ENCODE measurements at regions not wholly inside any gene's neighbourhood (a gene's known extent, or its start where the extent isn't known, plus 50 kb on each side); places are given as distances from the start of the nearest gene placed in this dataset.

GRCh38 chr10:78715435-78715834, 353.3 kb upstream of the ZMIZ1 start:
- TF ChIP-seq CTCF (IDR thresholded peaks at IDR 0.05; ENCODE audit: unreplicated experiment) = no peak
- Mint-ChIP-seq H3K9me3 (ENCODE audit: unreplicated experiment) (no peaks in the 10 kb centered on the region), H3K36me3 (ENCODE audit: low read depth, unreplicated experiment) (peaks cover 3% of the 10 kb centered on the region), H3K27me3 (ENCODE audit: unreplicated experiment) (no peaks in the 10 kb centered on the region), H3K27ac (ENCODE audit: unreplicated experiment) (no peak overlapping the region), H3K4me1 (ENCODE audit: unreplicated experiment) (peaks cover 5% of the 10 kb centered on the region), H3K4me3 (ENCODE audit: unreplicated experiment) (no peak overlapping the region)
- DNase-seq (ENCODE audit: low spot score) = no peak

- peaks cover 5% of the 10 kb centered on the region for H3K4me1 Mint-ChIP-seq (ENCODE audit: unreplicated experiment)
- H3K27me3 Mint-ChIP-seq (ENCODE audit: unreplicated experiment) = peaks cover 2% of the 10 kb centered on the region
- H3K27ac Mint-ChIP-seq (ENCODE audit: unreplicated experiment) = no peak overlapping the region
- no peak for TF ChIP-seq CTCF (IDR thresholded peaks at IDR 0.05; ENCODE audit: unreplicated experiment)
- DNase-seq (ENCODE audit: low spot score) = no peak
- H3K4me3 Mint-ChIP-seq (ENCODE audit: unreplicated experiment) = no peak overlapping the region
- no peaks in the 10 kb centered on the region for H3K9me3 Mint-ChIP-seq (ENCODE audit: unreplicated experiment)
- peaks cover 3% of the 10 kb centered on the region for H3K36me3 Mint-ChIP-seq (ENCODE audit: low read depth, unreplicated experiment)
Measured at GRCh38 chr10:78716043-78716660, 352.6 kb upstream of the ZMIZ1 start.

GRCh38 chr10:78717200-78717599, 351.6 kb upstream of the ZMIZ1 start:
- TF ChIP-seq CTCF (IDR thresholded peaks at IDR 0.05; ENCODE audit: unreplicated experiment) = no peak
- no peak for DNase-seq (ENCODE audit: low spot score)
- Mint-ChIP-seq H3K4me1 (ENCODE audit: unreplicated experiment) (peaks cover 5% of the 10 kb centered on the region), H3K27me3 (ENCODE audit: unreplicated experiment) (peaks cover 2% of the 10 kb centered on the region), H3K4me3 (ENCODE audit: unreplicated experiment) (no peak overlapping the region), H3K9me3 (ENCODE audit: unreplicated experiment) (no peaks in the 10 kb centered on the region), H3K27ac (ENCODE audit: unreplicated experiment) (no peak overlapping the region), H3K36me3 (ENCODE audit: low read depth, unreplicated experiment) (no peaks in the 10 kb centered on the region)

GRCh38 chr10:78718032-78718572, 350.7 kb upstream of the ZMIZ1 start:
- Mint-ChIP-seq H3K9me3 (ENCODE audit: unreplicated experiment) (no peaks in the 10 kb centered on the region), H3K36me3 (ENCODE audit: low read depth, unreplicated experiment) (no peaks in the 10 kb centered on the region), H3K4me3 (ENCODE audit: unreplicated experiment) (no peak overlapping the region), H3K27me3 (ENCODE audit: unreplicated experiment) (peaks cover 2% of the 10 kb centered on the region), H3K27ac (ENCODE audit: unreplicated experiment) (no peak overlapping the region), H3K4me1 (ENCODE audit: unreplicated experiment) (peaks cover 5% of the 10 kb centered on the region)
- TF ChIP-seq CTCF (IDR thresholded peaks at IDR 0.05; ENCODE audit: unreplicated experiment) = no peak
- no peak for DNase-seq (ENCODE audit: low spot score)

GRCh38 chr10:78719276-78719675, 349.5 kb upstream of the ZMIZ1 start:
- Mint-ChIP-seq H3K4me3 (ENCODE audit: unreplicated experiment) (no peak overlapping the region), H3K9me3 (ENCODE audit: unreplicated experiment) (no peaks in the 10 kb centered on the region), H3K27me3 (ENCODE audit: unreplicated experiment) (peaks cover 2% of the 10 kb centered on the region), H3K27ac (ENCODE audit: unreplicated experiment) (no peak overlapping the region), H3K36me3 (ENCODE audit: low read depth, unreplicated experiment) (no peaks in the 10 kb centered on the region), H3K4me1 (ENCODE audit: unreplicated experiment) (peaks cover 2% of the 10 kb centered on the region)
- TF ChIP-seq CTCF (IDR thresholded peaks at IDR 0.05; ENCODE audit: unreplicated experiment) = no peak
- DNase-seq (ENCODE audit: low spot score) = no peak
